ENCODE measurements at regions not wholly inside any gene's neighbourhood (a gene's known extent, or its start where the extent isn't known, plus 50 kb on each side); places are given as distances from the start of the nearest gene placed in this dataset.
"Not testable (repeated sequence)": the region's sequence is repeated elsewhere in the genome, so short reads cannot be mapped to it uniquely, and the experiment has no call there.

DNA sequence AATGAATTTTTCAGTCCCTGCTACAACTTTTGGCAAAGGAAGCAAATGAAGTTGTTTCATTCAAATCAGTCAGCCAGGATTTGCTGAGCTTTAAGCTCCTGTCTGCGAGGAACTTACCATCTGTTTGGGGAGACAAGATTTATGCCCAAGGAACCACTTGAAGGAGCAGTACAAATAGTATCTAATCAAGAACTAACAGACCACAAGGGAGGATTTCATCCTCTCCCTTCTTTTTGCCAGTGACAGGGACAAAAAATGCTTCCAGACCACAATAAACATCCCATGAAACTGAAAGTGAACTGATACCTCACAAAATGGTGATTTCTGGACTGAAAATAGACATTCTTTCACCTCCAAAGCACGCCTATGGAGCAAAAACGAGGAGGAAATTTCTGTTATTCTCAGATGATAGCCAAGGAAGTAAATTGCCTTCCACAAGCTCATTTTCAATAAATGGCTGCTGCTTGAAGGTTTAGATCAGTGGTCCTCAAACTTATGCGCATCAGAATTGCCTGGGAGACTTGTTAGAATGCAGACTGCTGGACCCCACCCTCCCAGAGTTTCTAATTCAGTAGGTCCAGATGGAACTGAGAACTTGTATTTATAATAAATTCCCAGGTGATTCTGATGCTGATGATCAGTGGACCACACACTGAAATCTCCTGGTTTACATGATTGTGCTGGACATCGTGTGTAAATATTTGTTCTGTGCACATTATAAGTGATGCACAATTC is 202.4 kb upstream of the GADL1 start:
- no peak for DNase-seq (ENCODE audit: low read depth in 2 of 2)

DNA sequence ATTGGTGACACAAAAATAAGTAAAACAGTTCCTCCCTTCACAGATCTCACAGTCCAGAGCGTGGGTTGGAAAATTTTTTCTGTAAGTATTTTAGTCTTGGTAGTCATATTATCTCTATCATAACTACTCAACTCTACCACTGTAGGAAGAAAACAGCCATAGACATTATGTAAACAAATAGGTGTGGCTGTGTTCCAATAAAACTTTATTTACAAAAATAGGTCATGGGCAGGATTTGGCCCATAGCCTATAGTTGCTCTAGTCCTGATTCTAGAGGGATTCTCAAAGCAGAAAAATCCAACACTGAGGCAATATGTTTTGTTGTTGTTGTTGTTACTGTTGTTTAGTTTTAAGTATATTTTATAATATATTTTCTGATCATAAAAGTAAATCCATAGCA is 206.1 kb upstream of the GADL1 start:
- no peak for DNase-seq (ENCODE audit: low read depth in 2 of 2)

DNA sequence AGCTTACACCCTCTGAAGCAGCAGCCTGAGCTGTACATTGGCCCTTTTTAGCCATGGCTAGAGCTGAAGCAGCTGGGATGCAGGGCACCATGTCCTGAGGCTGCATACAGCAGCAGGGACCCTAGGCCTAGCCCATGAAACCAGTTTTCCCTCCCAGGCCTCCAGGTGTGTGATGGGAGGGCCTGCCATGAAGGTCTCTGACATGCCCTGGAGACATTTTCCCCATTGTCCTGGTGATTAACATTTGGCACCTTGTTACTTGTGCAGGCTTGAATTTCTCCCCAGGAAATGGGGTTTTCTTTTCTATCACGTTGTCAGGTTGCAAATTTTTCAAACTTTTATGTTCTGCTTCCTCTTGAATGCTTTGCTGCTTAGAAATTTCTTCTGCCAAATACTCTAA is 206.8 kb upstream of the GADL1 start:
- not testable (repeated sequence) for DNase-seq (ENCODE audit: low read depth in 2 of 2)

DNA sequence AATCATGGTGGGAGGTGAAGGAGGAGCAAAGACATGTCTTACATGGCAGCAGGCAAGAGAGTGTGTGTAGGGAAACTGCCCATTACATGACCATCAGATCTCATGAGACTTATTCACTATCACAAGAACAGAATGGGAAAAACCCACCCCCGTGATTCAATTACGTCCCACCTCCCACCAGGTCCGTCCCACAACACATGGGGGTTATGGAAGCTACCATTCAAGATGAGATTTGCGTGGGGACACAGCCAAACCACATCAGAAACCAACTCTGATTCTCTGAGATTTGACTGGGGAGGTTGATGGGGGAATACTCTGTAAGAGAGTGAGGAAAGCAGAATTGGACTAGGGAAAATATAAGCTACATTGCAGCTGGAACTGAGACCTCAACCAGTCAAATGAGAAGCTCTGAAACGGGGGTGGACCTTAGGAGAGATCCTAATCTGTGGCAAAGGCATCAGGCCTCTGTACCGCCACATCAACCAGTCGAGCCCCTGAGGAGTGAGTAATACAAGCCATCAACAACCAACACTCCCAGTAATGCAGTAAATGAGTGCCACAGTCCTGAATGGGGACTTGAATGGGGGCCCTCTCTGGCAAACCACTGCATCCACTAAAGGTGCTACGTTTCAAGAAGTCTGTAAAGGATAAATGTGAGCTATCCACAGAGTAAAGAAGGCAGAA is 207.9 kb upstream of the GADL1 start:
- DNase-seq (ENCODE audit: low read depth in 2 of 2) = no peak

DNA sequence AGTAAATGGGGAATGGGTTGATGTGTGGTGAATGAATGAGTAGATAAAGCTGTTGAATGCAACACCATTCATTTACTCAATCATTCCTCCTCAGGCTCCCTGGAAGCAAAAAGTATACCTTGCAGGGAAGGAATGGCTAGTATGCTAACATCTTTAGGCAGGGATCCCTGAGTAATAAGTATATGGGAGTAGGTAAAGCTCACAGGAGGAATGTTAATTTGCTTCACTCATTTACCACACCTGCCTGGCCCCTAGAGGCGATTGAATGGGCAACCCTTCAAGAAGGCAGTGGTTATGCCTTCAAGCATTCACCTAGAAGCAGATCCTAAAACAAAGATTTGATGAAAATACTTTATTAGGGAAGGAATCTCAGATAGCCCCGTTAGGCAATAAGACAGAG is 208.7 kb upstream of the GADL1 start:
- DNase-seq (ENCODE audit: low read depth in 2 of 2) = no peak

DNA sequence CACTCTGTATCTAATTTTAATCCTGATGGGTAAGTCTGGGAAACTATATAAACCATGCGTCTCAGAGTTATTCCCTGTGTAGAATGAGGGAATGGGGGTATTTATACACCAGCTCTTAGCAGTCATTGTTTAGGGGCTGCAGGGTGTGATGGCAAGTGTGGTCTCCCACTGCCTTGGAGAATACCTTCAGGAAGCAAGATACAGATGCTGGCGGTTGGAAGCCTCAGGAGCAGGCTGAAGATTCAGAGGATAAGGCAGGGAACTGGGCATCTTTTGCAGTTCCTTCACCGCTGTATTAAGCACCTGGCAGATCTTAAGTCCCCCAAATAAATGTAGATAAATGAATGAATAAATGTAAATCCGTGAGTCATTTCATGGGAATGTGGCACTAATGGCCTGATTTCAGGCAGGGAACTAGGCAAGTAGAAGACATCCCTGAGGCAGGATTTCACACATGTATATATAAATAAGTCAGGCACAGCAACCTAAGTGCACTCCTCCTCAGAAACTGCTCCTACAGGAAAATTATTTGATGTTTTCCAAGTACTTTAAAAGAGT is 209.2 kb upstream of the GADL1 start:
- DNase-seq (ENCODE audit: low read depth in 2 of 2) = no peak

DNA sequence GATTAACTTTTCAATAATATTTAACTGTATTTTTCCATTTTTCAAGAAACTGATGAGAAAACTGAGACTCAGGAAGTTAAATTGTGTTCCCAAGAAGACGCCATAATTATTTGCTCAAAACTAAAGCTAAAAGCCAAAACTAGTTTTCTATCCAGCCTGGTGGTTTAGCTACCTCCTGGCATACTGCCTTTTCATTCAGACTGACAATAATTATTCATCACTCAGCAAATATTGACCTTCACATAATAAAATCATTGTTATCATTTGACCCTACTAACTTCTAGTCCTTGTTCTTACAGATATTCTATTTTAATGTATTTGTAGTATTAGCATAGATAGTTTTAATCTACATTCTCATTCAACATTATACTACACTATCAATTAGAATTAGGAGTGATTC is 210.6 kb upstream of the GADL1 start:
- no peak for DNase-seq (ENCODE audit: low read depth in 2 of 2)

DNA sequence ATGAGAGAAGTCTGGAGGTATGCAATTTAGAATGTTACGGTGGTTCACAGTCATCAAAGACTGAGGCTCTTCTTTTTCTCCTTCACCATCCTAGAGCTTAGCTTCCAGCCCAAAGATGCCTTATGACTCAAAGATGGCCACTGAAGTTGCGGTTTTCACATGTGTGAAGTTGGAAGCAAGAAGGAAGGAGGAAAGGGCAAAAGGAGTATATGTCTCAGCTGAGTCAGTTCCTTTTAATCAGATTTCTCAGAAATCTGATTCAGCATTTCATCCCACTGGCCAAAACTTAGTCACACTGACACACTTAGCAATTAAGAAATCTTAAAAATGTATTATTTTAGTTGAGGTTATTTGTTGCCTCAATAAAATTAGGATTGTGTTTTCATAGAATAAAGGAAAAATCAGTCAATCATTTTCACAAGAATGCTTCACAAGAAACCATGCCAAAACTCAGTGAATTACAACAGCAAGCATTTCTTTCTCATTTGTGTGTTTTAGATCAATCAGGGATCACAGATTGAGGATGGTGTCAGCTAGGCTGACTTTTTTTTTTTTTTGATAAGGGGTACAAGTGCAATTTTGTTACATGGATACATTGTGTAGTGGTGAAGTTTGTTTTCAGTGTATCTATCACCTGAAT is 211.1 kb upstream of the GADL1 start:
- peak; percentile 92 to 94 for DNase-seq (ENCODE audit: low read depth in 2 of 2)

DNA sequence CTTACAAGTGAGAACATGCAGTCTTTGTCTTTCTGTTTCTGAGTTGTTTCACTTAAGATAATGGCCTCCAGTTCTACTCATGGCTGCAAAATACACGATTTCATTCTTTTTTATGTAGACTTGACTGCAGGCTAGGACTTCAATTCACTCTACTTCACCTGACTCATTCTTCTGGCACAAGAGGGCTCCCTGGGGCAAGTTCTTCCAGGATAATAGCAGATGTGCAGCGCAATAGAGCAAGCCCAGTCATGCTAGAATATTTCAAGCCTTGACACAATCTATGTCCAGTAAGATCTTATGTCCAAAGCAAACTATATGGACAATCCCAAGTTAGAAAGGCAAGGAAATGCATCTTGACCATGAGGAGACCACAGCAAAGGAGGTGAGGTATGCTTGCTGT is 211.7 kb upstream of the GADL1 start:
- peak; percentile 45 to 51 for DNase-seq (ENCODE audit: low read depth in 2 of 2)

DNA sequence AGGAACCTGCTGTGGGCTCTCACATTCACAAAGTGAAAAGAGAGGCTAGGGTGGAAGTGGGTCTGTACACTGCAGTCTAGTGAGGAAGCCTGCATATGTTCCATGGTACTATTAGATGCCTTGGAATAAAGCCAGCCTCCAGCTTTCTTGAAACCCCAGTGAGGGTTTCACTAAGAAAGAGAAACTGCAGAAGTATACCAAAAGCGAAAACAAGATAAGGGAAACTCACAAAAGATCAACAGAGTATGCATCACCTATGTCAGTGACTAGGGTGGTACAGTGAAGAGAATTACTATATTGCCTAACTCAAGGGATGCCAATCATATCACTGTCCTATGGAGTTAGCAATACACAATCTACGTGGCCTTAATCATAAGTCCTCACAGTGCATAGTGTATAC is 212.5 kb upstream of the GADL1 start:
- DNase-seq (ENCODE audit: low read depth in 2 of 2) = no peak

DNA sequence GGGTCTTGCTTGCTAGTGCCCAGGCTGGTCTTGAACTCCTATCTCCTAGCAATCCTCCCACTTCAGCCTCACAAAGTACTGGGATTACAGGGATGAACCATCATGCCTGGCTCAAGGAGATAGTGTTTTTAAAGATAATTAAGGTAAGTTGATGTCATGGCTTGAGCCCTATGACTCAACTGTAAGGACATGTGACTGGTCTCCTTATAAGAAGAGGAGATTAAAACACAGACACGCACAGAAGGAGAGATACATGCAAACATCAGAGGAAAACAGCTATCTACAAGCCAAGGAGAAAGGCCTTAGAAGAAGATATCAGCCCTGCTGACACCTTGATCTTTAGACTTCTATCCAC is 220.4 kb upstream of the GADL1 start:
- DNase-seq (ENCODE audit: low read depth in 2 of 2) = no peak

DNA sequence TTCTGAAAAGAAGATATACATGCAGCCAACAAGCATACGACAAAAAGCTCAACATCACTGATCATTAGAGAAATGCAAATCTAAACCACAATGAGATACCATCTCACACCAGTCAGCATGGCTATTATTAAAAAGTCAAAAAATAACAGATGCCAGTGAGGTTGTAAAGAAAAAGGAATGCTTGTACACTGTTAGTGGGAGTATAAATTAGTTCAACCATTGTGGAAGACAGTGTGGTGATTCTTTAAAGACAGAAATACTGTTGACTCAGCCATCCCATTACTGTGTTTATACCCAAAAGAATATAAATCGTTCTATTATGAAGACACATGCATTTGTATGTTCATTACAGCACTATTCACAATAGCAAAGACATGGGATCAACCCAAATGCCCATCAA is 221.1 kb upstream of the GADL1 start:
- DNase-seq (ENCODE audit: low read depth in 2 of 2) = not testable (repeated sequence)

DNA sequence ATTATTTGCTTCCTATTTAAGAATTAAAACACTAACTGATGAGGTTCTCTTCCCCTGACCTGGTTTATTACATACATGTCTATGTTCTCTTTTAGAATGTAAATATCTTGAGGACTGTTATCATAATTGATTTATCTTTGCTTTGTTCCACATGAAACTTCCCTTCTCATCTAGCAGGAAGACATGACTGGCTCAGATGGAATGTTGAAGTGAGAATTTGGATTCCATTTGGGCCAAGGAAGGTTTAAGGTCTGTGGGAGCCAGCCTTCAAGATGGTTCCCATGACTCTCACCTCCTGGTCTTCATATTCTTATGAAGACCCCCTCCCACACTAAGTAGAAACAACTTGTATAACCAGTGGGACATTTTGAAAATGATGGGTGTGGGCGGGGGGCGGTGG is 222.2 kb upstream of the GADL1 start:
- DNase-seq (ENCODE audit: low read depth in 2 of 2) = no peak

DNA sequence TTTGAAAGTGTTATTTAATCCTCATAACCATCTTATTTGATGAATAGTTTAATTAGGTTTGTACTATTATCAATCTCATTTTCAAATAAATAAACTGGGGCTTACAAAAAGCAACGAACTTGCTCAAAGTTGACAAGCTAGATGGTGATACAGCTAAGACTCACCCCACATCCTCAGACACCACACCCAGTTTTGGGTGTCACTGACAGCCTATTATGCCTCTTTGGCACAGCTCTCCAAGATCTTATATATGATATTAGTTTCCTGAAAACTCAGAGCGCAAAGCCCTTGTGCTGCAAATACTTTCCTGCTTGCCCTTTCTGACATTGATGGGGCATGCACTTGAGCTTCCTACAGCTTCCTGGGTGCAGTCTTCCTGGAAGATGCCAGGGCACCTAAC is 223.4 kb upstream of the GADL1 start:
- no peak for DNase-seq (ENCODE audit: low read depth in 2 of 2)

DNA sequence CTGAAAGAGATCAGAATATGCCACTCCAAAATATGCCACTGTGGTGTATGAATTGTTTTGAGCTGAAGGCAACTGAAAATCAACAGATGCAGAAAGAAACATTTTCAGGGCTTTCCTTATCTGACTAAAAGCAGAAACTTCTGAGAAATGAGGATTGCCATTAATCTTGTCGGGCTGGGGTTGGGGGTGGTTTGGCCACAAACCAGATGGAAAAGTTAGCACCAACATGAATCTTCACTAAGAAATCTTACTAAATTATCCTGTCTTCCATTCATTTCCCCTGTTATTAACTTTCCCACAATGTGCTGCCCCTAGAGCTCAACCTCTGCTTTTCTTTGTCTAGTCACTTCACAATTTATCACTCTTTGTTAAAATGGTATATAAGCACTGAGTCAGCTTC is 229.9 kb upstream of the GADL1 start:
- no peak for DNase-seq (ENCODE audit: low read depth in 2 of 2)

DNA sequence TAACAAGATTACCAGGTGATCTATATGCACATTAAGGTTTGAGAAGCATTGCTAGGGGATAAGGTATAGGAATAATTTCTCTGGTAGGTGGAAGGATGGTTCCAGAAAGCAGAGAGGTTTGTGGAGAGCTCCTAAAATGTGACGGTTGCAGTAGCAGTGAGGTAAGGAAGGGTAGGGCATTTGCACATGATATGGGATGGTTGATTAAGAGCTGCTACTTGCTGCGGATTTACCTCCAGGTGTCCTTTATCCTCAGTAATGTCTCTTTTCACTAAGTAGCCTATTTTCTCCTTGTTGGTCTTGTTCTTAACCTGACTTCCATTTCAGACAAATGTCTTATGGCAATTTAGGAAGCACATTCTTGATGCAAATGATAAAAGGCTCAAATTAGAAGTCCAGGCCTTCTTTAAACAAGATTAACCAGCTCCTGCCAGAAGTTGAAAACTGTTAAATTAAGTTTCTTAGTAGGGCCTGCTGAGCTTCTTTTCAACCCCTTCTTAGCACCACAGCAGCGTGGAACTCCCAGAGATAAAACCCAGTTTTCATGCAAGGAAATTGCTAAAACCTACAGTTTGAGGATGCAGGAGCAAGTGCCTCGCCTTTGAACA is 231.1 kb upstream of the GADL1 start:
- no peak for DNase-seq (ENCODE audit: low read depth in 2 of 2)

DNA sequence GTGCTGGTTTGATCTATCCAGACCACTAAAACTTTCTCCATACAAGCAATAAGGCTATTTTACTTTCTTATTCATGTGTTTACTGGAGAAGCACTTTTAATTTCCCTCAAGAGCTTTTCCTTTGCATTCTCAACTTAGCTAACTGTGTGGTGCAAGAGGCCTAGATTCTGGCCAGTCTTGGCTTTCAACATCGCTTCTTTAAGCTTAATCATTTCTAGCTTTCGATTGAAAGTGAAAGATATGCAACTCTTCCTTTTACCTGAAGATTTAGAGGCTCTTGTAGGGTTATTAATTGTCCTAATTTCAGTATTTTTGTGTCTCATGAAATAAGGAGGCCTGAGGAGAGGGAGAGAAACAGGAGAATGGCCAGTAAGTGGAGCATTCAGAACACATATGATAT is 234.8 kb upstream of the GADL1 start:
- no peak for DNase-seq (ENCODE audit: low read depth in 2 of 2)

DNA sequence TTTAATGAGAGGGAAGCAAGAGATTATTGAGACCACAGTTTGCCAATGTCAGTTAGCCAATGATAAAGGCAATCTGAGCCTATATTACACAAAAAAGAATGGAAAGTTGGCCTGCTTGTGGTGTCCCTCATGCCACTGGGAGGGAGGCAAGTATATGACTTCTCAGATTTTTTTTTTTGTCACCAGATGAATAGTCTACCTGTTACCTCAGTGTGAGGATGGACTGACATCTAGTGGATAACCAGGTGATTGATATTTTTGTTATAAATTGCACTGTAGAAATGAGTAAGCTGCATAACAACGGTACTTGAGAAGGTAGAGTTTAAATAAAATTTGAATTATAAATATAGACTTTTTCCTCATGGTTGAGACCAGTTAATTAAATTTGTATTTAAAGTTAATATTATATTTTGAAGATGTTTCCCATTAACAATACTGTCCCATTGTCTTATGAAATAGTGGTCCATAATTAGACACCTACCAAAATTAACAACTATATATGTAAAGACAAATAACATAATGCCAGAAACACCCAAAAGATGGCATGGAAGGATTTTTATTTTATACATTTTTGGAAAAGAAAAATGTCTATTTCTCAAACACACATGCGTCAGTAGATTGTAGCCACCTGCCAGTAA is 237.8 kb upstream of the GADL1 start:
- peak in 1 of 2 experiments; percentile 28 for DNase-seq (ENCODE audit: low read depth in 2 of 2)

DNA sequence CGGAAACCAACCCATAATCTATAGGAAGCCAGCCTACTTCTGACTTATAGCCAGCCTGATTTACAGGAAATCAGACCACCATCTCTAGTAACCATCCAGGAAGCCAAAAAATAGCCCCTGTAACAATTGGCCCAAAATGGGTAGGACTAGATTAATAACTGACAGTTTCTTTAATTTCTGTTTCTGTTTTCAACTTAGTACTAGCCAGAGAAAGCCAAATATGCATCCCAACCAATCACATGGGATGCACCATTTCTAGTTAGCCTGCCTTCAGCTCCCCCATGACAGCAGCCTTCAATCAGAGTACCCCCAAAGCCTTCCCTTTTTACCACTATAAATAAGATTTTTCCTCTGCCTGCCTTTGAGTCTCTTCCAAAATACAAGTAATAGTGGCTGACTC is 239.1 kb upstream of the GADL1 start:
- no peak for DNase-seq (ENCODE audit: low read depth in 2 of 2)

DNA sequence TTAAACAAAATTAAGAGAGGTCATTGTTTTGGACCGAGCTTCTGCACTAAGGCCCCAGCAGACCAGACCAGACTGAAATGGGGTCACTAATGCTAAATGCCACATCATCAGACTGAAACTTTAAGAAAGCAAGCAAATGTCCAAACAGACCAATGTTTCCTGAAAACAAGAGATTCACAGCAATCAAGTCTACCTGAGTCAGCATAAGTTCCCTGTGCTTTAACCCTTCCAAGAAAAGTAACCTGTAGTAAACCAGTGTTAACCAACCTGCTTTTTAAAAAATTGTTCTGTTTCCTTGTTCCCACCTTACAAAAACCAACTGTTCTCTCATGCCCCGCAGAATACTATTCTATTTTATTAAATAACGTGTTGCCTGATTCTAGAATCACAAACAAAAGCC is 241.1 kb upstream of the GADL1 start:
- no peak for DNase-seq (ENCODE audit: low read depth in 2 of 2)

DNA sequence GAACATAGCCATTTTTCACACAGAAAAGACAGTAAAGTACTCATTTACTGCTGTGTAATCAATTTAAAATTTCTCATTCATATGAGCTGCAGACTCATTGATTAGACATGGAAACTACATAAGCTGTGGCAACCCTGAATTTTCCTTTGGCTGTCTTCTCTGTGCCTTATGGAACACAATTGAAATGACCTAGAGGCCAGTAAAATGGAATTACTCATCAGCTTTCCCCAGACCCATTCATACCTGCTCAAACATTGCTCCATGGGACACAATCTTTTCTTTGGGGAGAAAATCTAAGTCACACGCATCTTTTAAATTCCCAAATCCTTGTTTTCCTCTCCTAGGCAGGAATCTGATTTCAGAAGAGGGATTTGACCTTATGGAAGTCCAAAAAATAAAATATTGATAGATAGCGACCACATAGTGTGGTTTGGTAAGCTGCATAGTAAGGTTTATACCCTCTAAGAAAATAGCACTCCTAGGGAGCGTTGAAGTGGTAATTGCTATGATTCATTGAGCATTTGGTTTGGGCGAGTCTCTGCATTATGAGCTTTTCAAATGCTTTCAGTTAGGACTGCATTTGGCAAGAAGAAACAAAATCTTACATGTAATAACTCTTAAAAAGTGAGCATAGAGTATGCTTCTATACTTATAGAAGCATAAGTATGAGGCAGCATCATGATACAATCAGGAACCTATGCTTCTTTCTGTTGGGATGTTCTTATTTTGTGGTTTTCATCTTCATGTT is 243.4 kb upstream of the GADL1 start:
- no peak for DNase-seq (ENCODE audit: low read depth in 2 of 2)

Data from fibroblast of skin of left quadriceps (primary cell).